Left lung (tissue), 4 donors: ENCODE measurements at regions not wholly inside any gene's neighbourhood (a gene's known extent, or its start where the extent isn't known, plus 50 kb on each side); places are given as distances from the start of the nearest gene placed in this dataset.

Source experiments
- ATAC-seq: fragments of 200-7000 bp; cut with Tn5 transposase; one replicate; pipeline ENCODE4 v1.9.1; 2020; ENCODE audit warnings: moderate library complexity
- DNase-seq, 4 donors: peaks; one replicate each; pipeline ENCODE4 v3.0.0-alpha.2; 2013 to 2020
- H3K27ac ChIP-seq, 2 donors: fragments of 200-600 bp; sonication (generic) in 1 of 2; one replicate each; pipeline versions ENCODE4 v1.5.0 to v1.8.0; 2020 to 2021
- H3K27me3 ChIP-seq, 2 donors: fragments of 200-600 bp; sonication (generic) in 1 of 2; one replicate each; pipeline versions ENCODE4 v1.5.0 to v1.8.0; 2020 to 2021
- H3K36me3 ChIP-seq, 2 donors: fragments of 200-600 bp; sonication (generic) in 1 of 2; one replicate each; pipeline versions ENCODE4 v1.5.0 to v1.8.0; 2020 to 2021
- H3K4me1 ChIP-seq, 2 donors: fragments of 200-600 bp; one replicate each; pipeline ENCODE4 v1.8.0; 2021
- H3K4me3 ChIP-seq, 2 donors: fragments of 200-600 bp; sonication (generic) in 1 of 2; one replicate each; pipeline versions ENCODE4 v1.5.0 to v1.8.0; 2020 to 2021; ENCODE audit warnings: mild to moderate bottlenecking in 1 of 2
- H3K9me3 ChIP-seq, 2 donors: fragments of 200-600 bp; sonication (generic) in 1 of 2; one replicate each; pipeline versions ENCODE4 v1.5.0 to v1.8.0; 2020 to 2021
- CTCF ChIP-seq, 2 donors: fragments of 200-600 bp; sonication (generic) in 1 of 2; IDR thresholded peaks; one replicate each; pipeline versions ENCODE4 v1.5.0 to v1.8.0; 2021; ENCODE audit warnings: antibody characterized with exemption in 2 of 2
- intact Hi-C, 2 donors: fragments of 100-400 bp; cut with DNase I; formaldehyde crosslinking; loops; one replicate each; pipeline versions ENCODE4 v1.11.2 to v1.14.2; 2022
- donor health status: DM: no; HTN: yes; CAD: no.
- donor health status: DM: no; HTN: no; CAD: no.

GRCh38 chr4:3715855-3716630 is 50.1 kb upstream of the ADRA2C start:
- Histone ChIP-seq H3K36me3 (no peaks in the 10 kb centered on the region), H3K4me3 (no peak overlapping the region), H3K4me1 (no peaks in the 10 kb centered on the region), H3K27me3 (peaks cover 0 to 71% of the 10 kb centered on the region in 2 donors), H3K9me3 (peaks cover 0 to 12% of the 10 kb centered on the region in 2 donors), H3K27ac (no peak overlapping the region)
- TF ChIP-seq CTCF (IDR thresholded peaks at IDR 0.05) = no peak
- ATAC-seq = no peak
- intact Hi-C loops = no loop called here
- DNase-seq = peak in 1 of 4 donors; percentile 57

GRCh38 chr4:3715061-3715854 is 50.9 kb upstream of the ADRA2C start:
- no peak for ATAC-seq
- H3K4me3 ChIP-seq = no peak overlapping the region
- no peak for TF ChIP-seq CTCF (IDR thresholded peaks at IDR 0.05)
- intact Hi-C loops = no loop called here
- H3K27ac ChIP-seq = no peak overlapping the region
- peaks cover 0 to 71% of the 10 kb centered on the region in 2 donors for H3K27me3 ChIP-seq
- no peaks in the 10 kb centered on the region for H3K4me1 ChIP-seq
- H3K9me3 ChIP-seq = peaks cover 0 to 12% of the 10 kb centered on the region in 2 donors
- no peaks in the 10 kb centered on the region for H3K36me3 ChIP-seq
- DNase-seq = peak in 1 of 4 donors; percentile 70

GRCh38 chr4:3714642-3715001 is 51.6 kb upstream of the ADRA2C start:
- peaks cover 0 to 65% of the 10 kb centered on the region in 2 donors for H3K27me3 ChIP-seq
- ATAC-seq (no peak), DNase-seq (no peak)
- peaks cover 0 to 12% of the 10 kb centered on the region in 2 donors for H3K9me3 ChIP-seq
- no peaks in the 10 kb centered on the region for H3K4me1 ChIP-seq
- H3K27ac ChIP-seq = no peak overlapping the region
- H3K4me3 ChIP-seq = no peak overlapping the region
- H3K36me3 ChIP-seq = no peaks in the 10 kb centered on the region
- intact Hi-C loops = no loop called here
- no peak for TF ChIP-seq CTCF (IDR thresholded peaks at IDR 0.05)

GRCh38 chr4:3713817-3714641 is 52.2 kb upstream of the ADRA2C start:
- intact Hi-C loops = no loop called here
- no peak for TF ChIP-seq CTCF (IDR thresholded peaks at IDR 0.05)

More at GRCh38 chr4:3713817-3714641, 52.2 kb upstream of the ADRA2C start:
- Histone ChIP-seq H3K36me3 (no peaks in the 10 kb centered on the region), H3K27ac (no peak overlapping the region), H3K27me3 (peaks cover 0 to 59% of the 10 kb centered on the region in 2 donors), H3K4me1 (no peaks in the 10 kb centered on the region), H3K4me3 (no peak overlapping the region), H3K9me3 (peaks cover 0 to 12% of the 10 kb centered on the region in 2 donors)
- ATAC-seq = no peak
- DNase-seq = peak in 1 of 4 donors; percentile 39
